HG02623 (cell line): ENCODE measurements at regions not wholly inside any gene's neighbourhood (a gene's known extent, or its start where the extent isn't known, plus 50 kb on each side); places are given as distances from the start of the nearest gene placed in this dataset.
"Not testable (repeated sequence)": the region's sequence is repeated elsewhere in the genome, so short reads cannot be mapped to it uniquely, and the experiment has no call there.

Source experiments
- ATAC-seq: cut with Tn5 transposase; IDR thresholded peaks from one replicate; pipeline ENCODE4 v1.9.1; 2021; ENCODE audit warnings: moderate library complexity; ENCODE audit not compliant: unreplicated experiment

- no peak for ATAC-seq
Observed at GRCh38 chr6:19210849-19211590, 626.1 kb upstream of the ID4 start.

GRCh38 chr6:19214231-19214630, 622.9 kb upstream of the ID4 start:
- ATAC-seq, result no peak

GRCh38 chr6:19219931-19220330, 617.2 kb upstream of the ID4 start:
- ATAC-seq, result no peak

GRCh38 chr6:19231878-19232561, 605.1 kb upstream of the ID4 start:
- ATAC-seq, result no peak

DNA sequence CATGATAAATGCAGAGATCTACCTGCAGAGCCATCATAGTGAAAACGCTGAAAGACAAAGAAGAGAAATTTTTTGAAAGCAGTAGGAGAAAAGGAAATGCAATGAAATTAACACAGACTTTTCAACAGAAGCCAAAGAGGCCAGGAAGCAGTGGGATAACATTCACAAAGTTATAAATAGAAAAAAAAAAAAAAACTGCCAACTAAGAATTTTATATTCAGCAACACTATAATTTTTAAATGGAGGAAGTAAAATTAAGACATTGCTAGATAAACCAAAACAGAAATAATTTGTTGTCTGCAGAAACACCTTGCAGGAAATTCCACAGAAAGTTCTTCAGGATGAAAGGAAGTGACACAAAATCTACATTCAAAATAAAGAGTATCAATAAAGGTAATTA, 591.5 kb upstream of the ID4 start:
- no peak for ATAC-seq

- ATAC-seq, result not testable (repeated sequence)
Observed at GRCh38 chr6:19247181-19247580, 590.0 kb upstream of the ID4 start.

- not testable (repeated sequence) for ATAC-seq
Observed at GRCh38 chr6:19256123-19256522, 581.0 kb upstream of the ID4 start.

DNA sequence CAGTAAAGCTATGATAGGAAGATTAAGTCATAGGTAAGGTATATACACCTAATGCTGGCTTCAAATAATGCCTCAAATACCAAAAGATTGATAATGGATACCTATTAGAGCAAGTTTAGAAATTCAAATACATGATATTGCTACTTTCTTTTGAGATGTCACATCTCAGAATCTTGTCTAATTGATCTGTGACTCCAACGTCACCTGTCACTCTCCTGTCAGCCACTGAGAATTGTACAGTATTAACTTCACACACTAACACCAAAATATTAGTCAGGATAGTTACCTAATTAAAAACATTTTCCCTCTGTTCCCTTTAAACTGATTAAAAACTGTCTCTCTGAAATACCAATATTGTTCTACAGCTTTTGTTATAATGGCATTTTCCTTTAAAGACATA, 575.5 kb upstream of the ID4 start:
- no peak for ATAC-seq

DNA sequence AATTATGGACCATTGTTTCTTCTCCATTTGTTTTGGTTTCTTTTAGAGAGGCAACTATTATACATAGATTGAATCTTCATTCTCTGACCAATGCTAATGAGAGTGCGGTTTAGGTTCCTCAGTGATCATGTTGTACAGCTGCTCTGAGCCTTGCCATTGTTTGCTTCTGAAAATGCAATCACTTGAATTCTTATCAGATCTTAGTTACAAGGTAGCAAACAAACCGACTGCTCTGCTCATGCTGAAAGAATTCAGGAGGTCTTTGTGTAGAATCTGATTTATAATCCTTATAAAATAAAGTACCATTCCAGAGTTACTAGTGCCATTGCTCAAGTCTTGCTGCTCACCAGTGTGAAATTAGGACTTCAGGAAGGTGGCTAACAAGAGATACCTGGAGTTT, 569.1 kb upstream of the ID4 start:
- ATAC-seq, result no peak

GRCh38 chr6:19268718-19269117, 568.5 kb upstream of the ID4 start:
- ATAC-seq, result no peak

- no peak for ATAC-seq
Observed at GRCh38 chr6:19269341-19269898, 567.8 kb upstream of the ID4 start.

- ATAC-seq, result no peak
Observed at GRCh38 chr6:19270616-19271015, 566.6 kb upstream of the ID4 start.

DNA sequence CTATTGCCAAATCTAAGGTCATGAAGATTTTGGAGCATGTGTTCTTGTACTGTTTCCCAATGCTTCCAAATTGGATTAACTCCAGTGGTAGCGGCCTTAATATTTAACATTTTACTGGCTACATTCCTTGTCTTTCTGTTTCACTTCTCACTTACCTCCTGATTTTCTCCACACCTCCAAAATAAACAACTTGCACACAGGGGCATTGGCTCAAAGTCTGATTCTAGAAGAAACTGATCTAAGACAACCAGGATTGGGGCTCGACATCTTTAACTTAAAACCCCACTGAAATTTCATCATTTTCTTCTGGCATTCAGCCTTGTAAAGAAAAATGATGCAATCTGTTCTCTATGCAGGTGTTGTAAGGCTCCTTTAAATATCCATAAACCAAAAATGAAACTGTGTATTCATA, 557.9 kb upstream of the ID4 start:
- no peak for ATAC-seq

DNA sequence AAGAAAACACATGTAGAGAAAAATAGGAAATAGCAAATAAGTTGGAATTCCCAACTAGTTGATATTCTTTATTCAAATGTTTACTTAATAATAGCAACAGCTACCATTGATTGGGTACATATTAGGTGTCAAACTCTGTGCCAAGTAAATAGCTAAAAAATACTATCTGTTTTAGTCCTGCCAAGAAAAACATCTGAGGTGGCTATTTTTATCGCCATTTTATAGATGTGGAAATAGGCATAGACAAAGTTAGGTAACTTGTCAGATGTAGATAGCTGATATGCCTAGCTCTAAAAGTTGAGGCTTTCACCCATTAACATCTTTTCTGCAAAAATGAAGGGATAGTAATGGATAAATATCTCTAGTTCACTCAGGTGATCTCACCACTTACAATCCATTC, 549.2 kb upstream of the ID4 start:
- no peak for ATAC-seq

- no peak for ATAC-seq
Observed at GRCh38 chr6:19289457-19289856, 547.7 kb upstream of the ID4 start.

DNA sequence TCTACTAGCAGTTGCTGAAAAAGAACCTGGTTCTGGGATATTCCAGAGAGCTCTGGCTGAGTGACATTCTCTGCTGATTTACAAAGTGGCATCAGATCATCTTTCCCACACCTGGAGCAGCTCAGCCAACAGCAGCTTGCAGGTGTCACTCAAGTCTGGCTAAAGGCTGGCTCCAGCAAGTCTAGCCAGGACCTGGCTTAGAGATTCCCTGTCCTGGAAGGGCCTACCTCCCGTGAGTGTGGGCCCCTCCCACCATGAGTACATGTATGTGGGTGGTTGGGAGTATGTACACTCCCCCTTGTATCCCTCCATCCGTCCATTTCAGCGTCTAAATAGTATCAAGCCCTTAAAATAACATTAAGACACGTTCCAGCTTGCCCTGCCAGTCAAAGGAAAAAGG, 539.3 kb upstream of the ID4 start:
- ATAC-seq, result no peak

DNA sequence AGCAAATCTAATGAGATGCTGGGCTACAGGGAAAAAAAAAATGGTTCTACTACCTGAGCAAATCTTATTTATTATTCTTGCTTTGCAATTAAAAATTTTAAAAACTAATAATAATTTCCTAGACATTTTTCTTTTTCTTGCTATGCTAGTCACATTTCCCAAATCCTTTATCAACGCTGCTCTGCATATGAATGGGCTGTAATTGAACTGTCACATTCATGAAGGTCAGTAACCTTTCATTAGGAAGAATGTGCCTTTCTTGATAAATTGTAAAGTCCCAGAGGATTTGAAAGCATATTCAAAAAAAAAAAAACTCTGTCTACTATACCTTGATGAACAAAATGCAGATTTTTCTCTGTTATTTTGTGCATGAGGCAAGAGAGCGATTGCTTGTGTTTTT, 538.7 kb upstream of the ID4 start:
- no peak for ATAC-seq

DNA sequence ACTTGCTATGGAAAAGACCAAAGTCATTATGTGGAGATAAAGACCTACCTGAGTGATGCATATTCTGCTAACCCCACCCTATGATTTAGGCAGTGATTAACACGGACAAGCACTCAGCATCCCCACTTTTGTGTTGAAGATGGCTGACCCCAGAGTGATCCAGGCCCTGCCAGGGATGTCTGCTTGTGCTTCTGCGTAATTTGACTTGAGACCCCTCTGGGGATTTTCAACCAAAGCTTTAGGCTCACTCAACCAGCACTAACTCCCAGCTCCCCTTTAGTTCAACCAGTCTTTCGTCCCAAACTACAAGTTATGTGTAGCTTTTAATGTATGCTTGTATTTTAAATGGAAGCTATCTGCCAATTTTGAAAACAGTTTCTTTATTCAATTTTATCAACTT, 538.0 kb upstream of the ID4 start:
- no peak for ATAC-seq

- ATAC-seq, result no peak
Observed at GRCh38 chr6:19301980-19302379, 535.2 kb upstream of the ID4 start.

- no peak for ATAC-seq
Observed at GRCh38 chr6:19303383-19303782, 533.8 kb upstream of the ID4 start.

- ATAC-seq, result no peak
Observed at GRCh38 chr6:19309661-19310060, 527.5 kb upstream of the ID4 start.

DNA sequence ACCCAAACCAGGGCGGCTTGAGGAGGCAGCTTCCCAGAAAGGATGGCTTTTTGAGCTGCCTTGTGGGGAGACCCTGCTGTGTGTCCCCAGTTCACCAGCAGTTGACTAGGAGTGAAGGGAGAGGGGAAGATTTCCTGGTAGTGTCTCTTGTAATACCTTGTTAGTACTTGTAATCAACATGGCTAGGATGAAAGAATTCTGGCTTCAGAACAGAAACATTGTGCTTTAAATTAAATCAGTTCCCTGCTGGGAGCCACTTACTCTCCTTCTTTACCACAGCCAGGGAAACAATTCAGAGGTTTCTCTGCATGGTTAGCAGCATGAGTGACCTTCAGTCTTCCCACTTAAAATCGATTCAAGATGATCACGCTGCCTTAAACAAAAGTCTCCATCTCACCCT, 525.4 kb upstream of the ID4 start:
- ATAC-seq, result no peak
